ENCODE measurements at regions not wholly inside any gene's neighbourhood (a gene's known extent, or its start where the extent isn't known, plus 50 kb on each side); places are given as distances from the start of the nearest gene placed in this dataset.

- Mint-ChIP-seq H3K9me3 (ENCODE audit: unreplicated experiment) (peaks cover 12% of the 10 kb centered on the region), H3K4me1 (ENCODE audit: unreplicated experiment) (no peaks in the 10 kb centered on the region), H3K4me3 (ENCODE audit: unreplicated experiment) (no peak overlapping the region), H3K27ac (ENCODE audit: unreplicated experiment) (no peak overlapping the region), H3K27me3 (ENCODE audit: unreplicated experiment) (no peaks in the 10 kb centered on the region), H3K36me3 (ENCODE audit: unreplicated experiment) (no peaks in the 10 kb centered on the region)
- no peak for TF ChIP-seq CTCF (IDR thresholded peaks at IDR 0.05)
- DNase-seq (ENCODE audit: extremely low spot score, unreplicated experiment): no peak
These were observed 409.5 kb upstream of the IRX1 start for GRCh38 chr5:3186156-3186555.

- Mint-ChIP-seq H3K9me3 (ENCODE audit: unreplicated experiment) (peaks cover 8% of the 10 kb centered on the region), H3K4me3 (ENCODE audit: unreplicated experiment) (no peak overlapping the region), H3K4me1 (ENCODE audit: unreplicated experiment) (no peaks in the 10 kb centered on the region), H3K27ac (ENCODE audit: unreplicated experiment) (no peak overlapping the region), H3K27me3 (ENCODE audit: unreplicated experiment) (no peaks in the 10 kb centered on the region), H3K36me3 (ENCODE audit: unreplicated experiment) (no peaks in the 10 kb centered on the region)
- no peak for DNase-seq (ENCODE audit: extremely low spot score, unreplicated experiment)
- no peak for TF ChIP-seq CTCF (IDR thresholded peaks at IDR 0.05)
These were observed 410.1 kb upstream of the IRX1 start for GRCh38 chr5:3185488-3185887.

GRCh38 chr5:3182133-3182876 is 413.3 kb upstream of the IRX1 start:
- H3K4me3 Mint-ChIP-seq (ENCODE audit: unreplicated experiment): no peak overlapping the region
- DNase-seq (ENCODE audit: extremely low spot score, unreplicated experiment): no peak
- H3K27me3 Mint-ChIP-seq (ENCODE audit: unreplicated experiment): no peaks in the 10 kb centered on the region
- no peak overlapping the region for H3K27ac Mint-ChIP-seq (ENCODE audit: unreplicated experiment)
- peaks cover 8% of the 10 kb centered on the region for H3K9me3 Mint-ChIP-seq (ENCODE audit: unreplicated experiment)
- TF ChIP-seq CTCF (IDR thresholded peaks at IDR 0.05): no peak
- H3K4me1 Mint-ChIP-seq (ENCODE audit: unreplicated experiment): no peaks in the 10 kb centered on the region
- H3K36me3 Mint-ChIP-seq (ENCODE audit: unreplicated experiment): no peaks in the 10 kb centered on the region

GRCh38 chr5:3181671-3182070 is 414.0 kb upstream of the IRX1 start:
- no peak for DNase-seq (ENCODE audit: extremely low spot score, unreplicated experiment)
- TF ChIP-seq CTCF (IDR thresholded peaks at IDR 0.05): no peak
- H3K9me3 Mint-ChIP-seq (ENCODE audit: unreplicated experiment): peaks cover 8% of the 10 kb centered on the region
- no peak overlapping the region for H3K27ac Mint-ChIP-seq (ENCODE audit: unreplicated experiment)
- no peaks in the 10 kb centered on the region for H3K4me1 Mint-ChIP-seq (ENCODE audit: unreplicated experiment)
- no peaks in the 10 kb centered on the region for H3K36me3 Mint-ChIP-seq (ENCODE audit: unreplicated experiment)
- no peak overlapping the region for H3K4me3 Mint-ChIP-seq (ENCODE audit: unreplicated experiment)
- H3K27me3 Mint-ChIP-seq (ENCODE audit: unreplicated experiment): no peaks in the 10 kb centered on the region

GRCh38 chr5:3180636-3181035 is 415.0 kb upstream of the IRX1 start:
- Mint-ChIP-seq H3K9me3 (ENCODE audit: unreplicated experiment) (peaks cover 9% of the 10 kb centered on the region), H3K4me3 (ENCODE audit: unreplicated experiment) (no peak overlapping the region), H3K27me3 (ENCODE audit: unreplicated experiment) (no peaks in the 10 kb centered on the region), H3K27ac (ENCODE audit: unreplicated experiment) (no peak overlapping the region), H3K4me1 (ENCODE audit: unreplicated experiment) (no peaks in the 10 kb centered on the region), H3K36me3 (ENCODE audit: unreplicated experiment) (no peaks in the 10 kb centered on the region)
- DNase-seq (ENCODE audit: extremely low spot score, unreplicated experiment): no peak
- TF ChIP-seq CTCF (IDR thresholded peaks at IDR 0.05): no peak
